SU-DHL-6 (cell line): ENCODE measurements at regions not wholly inside any gene's neighbourhood (a gene's known extent, or its start where the extent isn't known, plus 50 kb on each side); places are given as distances from the start of the nearest gene placed in this dataset.

Experiments
- EZH2phosphoT487 ChIP-seq: fragments of 200-600 bp; sonication (generic), shearing (Covaris generic); conservative IDR thresholded peaks from 2 replicates; pipeline ENCODE4 v1.6.1; 2018; ENCODE audit warnings: mild to moderate bottlenecking, antibody characterized with exemption, low read length, moderate library complexity, mixed read lengths
- TF ChIP-seq, protein P1 (sequence below): fragments of 200-600 bp; sonication (generic); IDR thresholded peaks from one replicate; pipeline ENCODE4 v1.5.1; 2017; ENCODE audit warnings: antibody characterized with exemption, mild to moderate bottlenecking, low read length, moderate library complexity; ENCODE audit not compliant: insufficient read depth, poor library complexity, severe bottlenecking

DNA sequence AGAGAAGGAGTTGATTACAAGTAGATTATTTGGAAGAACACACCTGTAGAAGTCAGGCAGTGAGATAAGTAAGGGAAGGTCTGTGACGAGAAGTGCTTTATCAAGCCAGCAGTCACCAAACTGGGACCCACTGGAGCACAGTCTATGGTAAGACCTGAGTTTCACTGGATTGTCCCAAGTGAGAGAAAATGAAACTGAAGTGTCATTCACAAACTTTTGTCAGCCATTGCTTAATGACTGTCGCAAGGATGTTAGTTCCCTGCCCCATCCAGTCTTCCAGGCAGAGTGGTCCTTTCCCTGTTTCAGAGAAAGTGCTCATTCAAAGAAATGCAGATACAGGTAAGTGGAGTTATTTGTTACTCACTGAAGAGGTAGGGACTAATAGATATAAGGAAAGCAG is 728.0 kb upstream of the TENM4 start:
- TF ChIP-seq, protein P1, sequence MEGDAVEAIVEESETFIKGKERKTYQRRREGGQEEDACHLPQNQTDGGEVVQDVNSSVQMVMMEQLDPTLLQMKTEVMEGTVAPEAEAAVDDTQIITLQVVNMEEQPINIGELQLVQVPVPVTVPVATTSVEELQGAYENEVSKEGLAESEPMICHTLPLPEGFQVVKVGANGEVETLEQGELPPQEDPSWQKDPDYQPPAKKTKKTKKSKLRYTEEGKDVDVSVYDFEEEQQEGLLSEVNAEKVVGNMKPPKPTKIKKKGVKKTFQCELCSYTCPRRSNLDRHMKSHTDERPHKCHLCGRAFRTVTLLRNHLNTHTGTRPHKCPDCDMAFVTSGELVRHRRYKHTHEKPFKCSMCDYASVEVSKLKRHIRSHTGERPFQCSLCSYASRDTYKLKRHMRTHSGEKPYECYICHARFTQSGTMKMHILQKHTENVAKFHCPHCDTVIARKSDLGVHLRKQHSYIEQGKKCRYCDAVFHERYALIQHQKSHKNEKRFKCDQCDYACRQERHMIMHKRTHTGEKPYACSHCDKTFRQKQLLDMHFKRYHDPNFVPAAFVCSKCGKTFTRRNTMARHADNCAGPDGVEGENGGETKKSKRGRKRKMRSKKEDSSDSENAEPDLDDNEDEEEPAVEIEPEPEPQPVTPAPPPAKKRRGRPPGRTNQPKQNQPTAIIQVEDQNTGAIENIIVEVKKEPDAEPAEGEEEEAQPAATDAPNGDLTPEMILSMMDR = no peak
- TF ChIP-seq EZH2phosphoT487 = no peak
